Epithelial cell of esophagus (primary cell): ENCODE measurements at regions not wholly inside any gene's neighbourhood (a gene's known extent, or its start where the extent isn't known, plus 50 kb on each side); places are given as distances from the start of the nearest gene placed in this dataset.

Experiments
- DNase-seq: peaks from one replicate; pipeline ENCODE4 v3.0.0; 2010; ENCODE audit warnings: low read depth
- H3K4me3 ChIP-seq: 2 replicates; pipeline ENCODE4 v1.5.1; 2011; ENCODE audit warnings: mild to moderate bottlenecking, low read length, control low read depth
- TF ChIP-seq, protein P1 (sequence below): IDR thresholded peaks from 2 replicates; pipeline ENCODE4 v1.5.1; 2011; ENCODE audit warnings: low read depth, mild to moderate bottlenecking, low read length, control low read depth, inconsistent platforms; ENCODE audit not compliant: insufficient read depth; ENCODE audit errors: missing control alignments

DNA sequence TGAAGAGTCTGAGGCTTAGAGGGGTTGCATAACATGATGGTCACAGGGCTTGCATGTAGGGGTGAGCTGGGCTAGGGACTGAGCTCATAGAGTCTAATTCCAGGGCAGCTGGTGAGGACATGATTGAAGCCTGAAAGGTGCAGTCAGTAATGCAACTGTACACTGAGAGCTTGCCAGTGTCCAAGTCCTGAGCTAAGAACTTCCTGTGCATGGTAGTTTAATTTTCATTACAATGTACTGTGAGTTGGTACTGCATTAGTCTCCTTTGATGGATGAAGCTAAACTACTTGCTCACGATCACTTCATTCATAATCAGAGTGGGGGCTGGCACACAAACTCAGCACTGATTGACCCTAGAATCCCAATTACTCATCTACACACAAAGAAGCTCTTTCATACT, 156.4 kb upstream of the CRBN start:
- H3K4me3 ChIP-seq = no peak overlapping the region
- no peak for DNase-seq
- TF ChIP-seq, protein P1, sequence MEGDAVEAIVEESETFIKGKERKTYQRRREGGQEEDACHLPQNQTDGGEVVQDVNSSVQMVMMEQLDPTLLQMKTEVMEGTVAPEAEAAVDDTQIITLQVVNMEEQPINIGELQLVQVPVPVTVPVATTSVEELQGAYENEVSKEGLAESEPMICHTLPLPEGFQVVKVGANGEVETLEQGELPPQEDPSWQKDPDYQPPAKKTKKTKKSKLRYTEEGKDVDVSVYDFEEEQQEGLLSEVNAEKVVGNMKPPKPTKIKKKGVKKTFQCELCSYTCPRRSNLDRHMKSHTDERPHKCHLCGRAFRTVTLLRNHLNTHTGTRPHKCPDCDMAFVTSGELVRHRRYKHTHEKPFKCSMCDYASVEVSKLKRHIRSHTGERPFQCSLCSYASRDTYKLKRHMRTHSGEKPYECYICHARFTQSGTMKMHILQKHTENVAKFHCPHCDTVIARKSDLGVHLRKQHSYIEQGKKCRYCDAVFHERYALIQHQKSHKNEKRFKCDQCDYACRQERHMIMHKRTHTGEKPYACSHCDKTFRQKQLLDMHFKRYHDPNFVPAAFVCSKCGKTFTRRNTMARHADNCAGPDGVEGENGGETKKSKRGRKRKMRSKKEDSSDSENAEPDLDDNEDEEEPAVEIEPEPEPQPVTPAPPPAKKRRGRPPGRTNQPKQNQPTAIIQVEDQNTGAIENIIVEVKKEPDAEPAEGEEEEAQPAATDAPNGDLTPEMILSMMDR = no peak

DNA sequence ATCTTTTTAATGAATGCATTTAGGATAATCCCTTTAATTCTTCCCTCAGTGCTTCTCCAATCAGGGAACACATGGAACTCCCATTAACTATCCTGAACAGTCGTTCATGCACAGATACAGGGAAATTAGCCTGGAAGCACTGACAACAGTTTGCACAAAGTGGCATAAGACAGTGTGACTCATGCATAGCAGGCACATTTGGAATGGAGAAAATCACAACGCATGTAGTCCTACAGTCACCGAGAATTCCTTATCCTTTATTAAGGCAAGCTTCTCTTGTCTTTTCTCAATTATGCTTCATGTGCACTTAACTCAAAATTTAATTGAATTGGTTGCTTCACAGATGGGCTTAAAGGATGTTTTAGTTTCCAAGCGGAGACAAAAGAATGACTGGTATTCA, 155.0 kb upstream of the CRBN start:
- H3K4me3 ChIP-seq = no peak overlapping the region
- TF ChIP-seq, protein P1 = no peak
- no peak for DNase-seq

DNA sequence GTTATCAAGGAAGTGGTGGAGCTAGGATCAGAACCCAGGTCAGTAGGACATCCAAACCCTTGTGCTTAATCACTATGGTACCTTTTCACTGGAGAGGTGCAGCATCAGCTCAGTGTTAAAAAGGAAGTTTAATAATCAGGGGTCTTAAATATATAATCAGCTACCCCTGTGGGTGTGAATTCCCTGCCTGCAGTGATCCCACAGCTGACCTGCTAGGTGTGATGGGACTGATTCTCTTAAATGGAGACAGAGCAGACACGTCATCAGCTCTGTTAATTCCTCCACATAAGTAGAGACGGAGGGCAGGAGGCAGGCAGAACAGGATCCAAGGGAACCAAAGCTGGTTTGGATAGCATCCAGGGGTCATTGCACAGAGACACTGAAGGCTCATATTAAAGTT, 154.1 kb upstream of the CRBN start:
- no peak overlapping the region for H3K4me3 ChIP-seq
- TF ChIP-seq, protein P1 = no peak
- no peak for DNase-seq

DNA sequence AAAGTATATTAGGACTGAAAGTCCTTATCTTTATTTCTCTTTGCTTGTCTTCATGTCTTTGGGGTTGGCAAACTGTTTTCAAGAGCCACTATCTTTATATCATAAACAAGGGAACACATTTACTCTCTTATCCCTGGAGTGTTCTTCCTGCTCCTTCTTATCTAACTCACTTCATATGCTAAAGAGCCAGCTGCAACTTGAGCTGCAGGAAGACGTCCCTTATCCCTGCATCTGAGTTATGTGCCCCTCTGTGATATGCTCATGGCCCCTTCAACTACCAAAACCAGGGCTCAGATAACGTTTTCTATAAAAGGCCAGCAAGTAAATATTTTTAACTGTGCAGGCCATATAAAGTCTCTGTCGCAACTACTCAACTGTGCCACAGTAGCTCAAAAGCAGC, 137.0 kb upstream of the CRBN start:
- TF ChIP-seq, protein P1 = no peak
- no peak overlapping the region for H3K4me3 ChIP-seq
- no peak for DNase-seq

DNA sequence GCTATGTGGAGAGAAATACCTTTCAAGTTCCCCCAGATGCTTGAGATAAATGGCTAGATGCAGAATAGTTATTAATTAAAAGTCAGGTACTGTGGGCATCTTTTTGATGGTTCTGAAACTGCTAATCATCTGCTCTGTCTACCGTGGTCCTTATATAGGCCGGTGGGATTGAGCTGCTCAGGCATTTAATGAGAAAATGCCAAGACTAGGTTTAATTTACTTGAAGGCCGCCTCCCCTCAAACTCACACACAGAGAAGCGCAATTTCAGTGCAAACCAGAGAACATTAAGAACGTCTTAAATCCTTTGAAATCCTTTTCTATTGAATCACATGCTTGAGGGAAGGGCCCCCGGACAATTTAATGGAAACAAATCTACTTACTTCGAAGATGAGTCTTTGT, 136.4 kb upstream of the CRBN start:
- TF ChIP-seq, protein P1 = no peak
- DNase-seq = no peak
- H3K4me3 ChIP-seq = no peak overlapping the region

DNA sequence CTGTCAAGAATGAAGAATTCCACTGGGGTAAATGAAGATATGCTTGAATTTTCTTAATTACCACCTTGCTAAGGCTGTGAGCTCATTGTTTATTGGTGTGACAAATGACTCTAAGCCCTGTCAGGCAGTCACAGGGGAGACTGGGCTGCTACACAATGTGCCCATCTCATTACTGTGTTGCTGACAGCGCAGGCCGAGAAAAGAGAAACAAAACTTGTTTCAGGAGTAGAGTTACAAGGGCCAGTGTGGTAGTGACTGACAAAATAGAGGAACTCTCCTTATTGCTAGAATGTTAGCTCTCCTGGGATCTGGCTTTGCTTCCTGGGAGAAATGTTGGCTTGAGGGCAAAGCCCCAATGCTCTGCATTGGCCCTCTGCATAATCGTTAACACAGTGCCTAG, 130.4 kb upstream of the CRBN start:
- no peak for DNase-seq
- TF ChIP-seq, protein P1 = no peak

DNA sequence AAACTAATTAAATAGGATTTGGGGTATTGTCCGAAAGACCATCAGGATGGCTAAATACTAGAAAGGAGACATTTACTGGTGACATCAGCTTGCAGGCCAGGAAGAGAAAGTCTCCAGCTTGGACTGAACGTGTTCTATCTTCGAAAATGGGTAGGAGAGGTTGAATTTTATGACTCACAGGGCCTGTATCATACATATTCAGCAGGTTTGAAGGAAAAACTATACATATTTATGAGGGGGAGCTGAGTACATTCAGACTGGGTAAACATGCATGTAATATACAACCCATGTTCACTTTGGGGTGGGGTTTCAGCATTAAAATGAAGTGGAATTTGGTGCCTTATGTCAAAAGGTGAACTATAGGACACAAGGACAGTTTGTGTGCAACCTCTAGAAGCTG, 129.3 kb upstream of the CRBN start:
- no peak for DNase-seq
- no peak overlapping the region for H3K4me3 ChIP-seq
- TF ChIP-seq, protein P1 = no peak

More for the DNA sequence above, 130.4 kb upstream of the CRBN start:
- H3K4me3 ChIP-seq = no peak overlapping the region
